ENCODE measurements at regions not wholly inside any gene's neighbourhood (a gene's known extent, or its start where the extent isn't known, plus 50 kb on each side); places are given as distances from the start of the nearest gene placed in this dataset.

DNA sequence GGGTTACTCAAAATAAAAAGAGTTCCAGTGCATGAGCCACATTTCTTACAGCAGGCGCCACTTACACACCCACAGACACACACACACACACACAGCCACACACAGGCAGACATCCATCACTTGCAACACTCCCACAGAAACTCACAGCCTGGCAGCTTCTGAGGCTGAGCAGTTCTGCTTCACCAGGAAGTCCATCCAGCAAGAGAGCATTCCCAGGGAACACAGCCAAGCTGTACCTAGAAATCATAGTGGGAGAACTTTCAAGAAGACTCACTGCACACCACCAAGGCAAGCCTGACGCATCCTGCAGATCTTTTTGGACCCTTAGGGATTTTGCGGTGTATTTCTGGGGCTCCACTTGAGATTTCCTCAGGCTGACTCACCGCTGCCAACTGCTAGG lies 140.9 kb upstream of the WSB1 start:
- TF ChIP-seq, protein P1, sequence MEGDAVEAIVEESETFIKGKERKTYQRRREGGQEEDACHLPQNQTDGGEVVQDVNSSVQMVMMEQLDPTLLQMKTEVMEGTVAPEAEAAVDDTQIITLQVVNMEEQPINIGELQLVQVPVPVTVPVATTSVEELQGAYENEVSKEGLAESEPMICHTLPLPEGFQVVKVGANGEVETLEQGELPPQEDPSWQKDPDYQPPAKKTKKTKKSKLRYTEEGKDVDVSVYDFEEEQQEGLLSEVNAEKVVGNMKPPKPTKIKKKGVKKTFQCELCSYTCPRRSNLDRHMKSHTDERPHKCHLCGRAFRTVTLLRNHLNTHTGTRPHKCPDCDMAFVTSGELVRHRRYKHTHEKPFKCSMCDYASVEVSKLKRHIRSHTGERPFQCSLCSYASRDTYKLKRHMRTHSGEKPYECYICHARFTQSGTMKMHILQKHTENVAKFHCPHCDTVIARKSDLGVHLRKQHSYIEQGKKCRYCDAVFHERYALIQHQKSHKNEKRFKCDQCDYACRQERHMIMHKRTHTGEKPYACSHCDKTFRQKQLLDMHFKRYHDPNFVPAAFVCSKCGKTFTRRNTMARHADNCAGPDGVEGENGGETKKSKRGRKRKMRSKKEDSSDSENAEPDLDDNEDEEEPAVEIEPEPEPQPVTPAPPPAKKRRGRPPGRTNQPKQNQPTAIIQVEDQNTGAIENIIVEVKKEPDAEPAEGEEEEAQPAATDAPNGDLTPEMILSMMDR (IDR thresholded peaks at IDR 0.05) = no peak
- TF ChIP-seq POLR2A (IDR thresholded peaks at IDR 0.05) = no peak

All from right lobe of liver (tissue), 4 donors.